K562 (cell line): ENCODE measurements at regions not wholly inside any gene's neighbourhood (a gene's known extent, or its start where the extent isn't known, plus 50 kb on each side); places are given as distances from the start of the nearest gene placed in this dataset.

Source experiments
- ATAC-seq: fragments of 200-7000 bp; cut with Tn5 transposase; 3 replicates; pipeline ENCODE4 v1.9.1; 2020; ENCODE audit warnings: moderate library complexity
- BruUV-seq: library from RNA; stranded (reverse); fragments of 400-500 nt; replicated peaks from 2 replicates; lab custom pipeline; 2021; lab: Mats Ljungman, UMichigan
- CTCF ChIA-PET: fragments of 300-600 bp; formaldehyde crosslinking; extraction: SDS; loops from one replicate; lab custom pipeline; 2021; ENCODE audit warnings: low intra/inter-chr PET ratio; lab: Yijun Ruan, JAX
- POLR2A ChIA-PET: fragments of 300-600, 350-650 bp; sonication (Branson Sonifier 250); formaldehyde crosslinking; extraction: SDS; loops from one replicate; lab custom pipeline; 2021; ENCODE audit warnings: antibody characterized with exemption, inconsistent platforms; lab: Yijun Ruan, JAX
- DNase-seq, 4 experiments: peaks; one replicate each; pipeline versions ENCODE4 v3.0.0 to v3.0.0-alpha.2; 2011 to 2018; ENCODE audit warnings: low spot score in 3 of 4, mixed read lengths in 3 of 4; ENCODE audit errors: extremely low read depth in 1 of 4
- FAIRE-seq: peaks from 2 replicates; lab custom pipeline; 2011; peaks lifted over from hg19 to GRCh38; lab: Jason Lieb, UNC
- H2AFZ ChIP-seq: 2 replicates; pipeline ENCODE4 v1.6.0; 2011; ENCODE audit warnings: low read depth, low read length, control low read depth, inconsistent platforms
- H3K27ac ChIP-seq: fragments of 200-600 bp; 3 replicates; pipeline ENCODE4 v1.8.0; 2011; ENCODE audit warnings: low read depth, mild to moderate bottlenecking, control low read depth, inconsistent platforms, low read length, moderate library complexity, mixed read lengths; ENCODE audit errors: extremely low read depth
- H3K27me3 ChIP-seq, 2 experiments: fragments of 300-600 bp in 1 of 2; 2 replicates in 1 of 2; 3 replicates in 1 of 2; pipeline versions ENCODE4 v1.6.0 to v1.8.0; 2011; ENCODE audit warnings: inconsistent platforms in 2 of 2, low read length in 2 of 2, mild to moderate bottlenecking in 1 of 2, mixed read lengths in 1 of 2, moderate library complexity in 1 of 2; ENCODE audit not compliant: control insufficient read depth in 2 of 2, insufficient read depth in 2 of 2
- H3K36me3 ChIP-seq: fragments of 300-600 bp; 3 replicates; pipeline ENCODE4 v1.8.0; 2011; ENCODE audit warnings: mild to moderate bottlenecking, low read length, inconsistent platforms; ENCODE audit not compliant: control insufficient read depth, insufficient read depth
- H3K4me1 ChIP-seq, 2 experiments: fragments of 200-600 bp in 1 of 2; replicated peaks in 1 of 2; 2 replicates in 1 of 2; 3 replicates in 1 of 2; pipeline versions ENCODE4 v1.5.1 to v1.8.0; 2011; ENCODE audit warnings: inconsistent platforms in 2 of 2, low read length in 2 of 2, mild to moderate bottlenecking in 1 of 2, mixed read lengths in 1 of 2, moderate library complexity in 1 of 2; ENCODE audit not compliant: control insufficient read depth in 2 of 2, insufficient read depth in 2 of 2
- H3K4me2 ChIP-seq: 2 replicates; pipeline ENCODE4 v1.6.1; 2011; ENCODE audit warnings: low read length, control low read depth, inconsistent platforms, mixed read lengths; ENCODE audit not compliant: insufficient read depth
- H3K4me3 ChIP-seq: fragments of 200-600 bp; sonication (generic), shearing (Covaris generic); 2 replicates; pipeline ENCODE4 v1.5.1; 2016; ENCODE audit warnings: control low read depth, inconsistent platforms
- H3K79me2 ChIP-seq: fragments of 200-600 bp; 3 replicates; pipeline ENCODE4 v1.8.0; 2011; ENCODE audit warnings: low read length, inconsistent platforms; ENCODE audit not compliant: control insufficient read depth, insufficient read depth
- H3K9ac ChIP-seq, 2 experiments: 2 replicates each; pipeline versions ENCODE4 v1.6.0 to v1.6.1; 2011; ENCODE audit warnings: low read depth in 2 of 2, low read length in 2 of 2, control low read depth in 1 of 2, inconsistent platforms in 1 of 2, mild to moderate bottlenecking in 1 of 2, mixed read lengths in 1 of 2; ENCODE audit not compliant: insufficient read depth in 1 of 2
- H3K9me1 ChIP-seq: one replicate; pipeline ENCODE4 v1.6.0; 2011; ENCODE audit warnings: inconsistent platforms, mild to moderate bottlenecking, low read length, moderate library complexity; ENCODE audit not compliant: control insufficient read depth, insufficient read depth
- H3K9me3 ChIP-seq: replicated peaks from 2 replicates; pipeline ENCODE4 v1.5.1; 2011; ENCODE audit warnings: low read depth, low read length, inconsistent platforms; ENCODE audit not compliant: control insufficient read depth, insufficient read depth
- H4K20me1 ChIP-seq: replicated peaks from 2 replicates; pipeline ENCODE4 v1.6.1; 2011; ENCODE audit warnings: low read length, inconsistent platforms, mixed read lengths; ENCODE audit not compliant: control insufficient read depth, insufficient read depth
- ARID1B ChIP-seq: fragments of 450-650 bp; IDR thresholded peaks from 2 replicates; pipeline ENCODE4 v1.6.1; 2016; ENCODE audit warnings: antibody characterized with exemption, mild to moderate bottlenecking, inconsistent platforms
- CXXC5 ChIP-seq: fragments of 250-450 bp; sonication (Bioruptor Pico); IDR thresholded peaks from 2 replicates; pipeline ENCODE4 v1.8.0; 2022; ENCODE audit warnings: inconsistent platforms, mild to moderate bottlenecking, moderate library complexity
- FUS ChIP-seq: fragments of 200-400 bp; formaldehyde crosslinking; optimal IDR thresholded peaks from 2 replicates; pipeline ENCODE3; 2017; ENCODE audit warnings: low read depth, low read length
- GABPB2 ChIP-seq: fragments of 250-450 bp; sonication (Bioruptor Pico); conservative IDR thresholded peaks from 2 replicates; pipeline ENCODE4 v1.5.1; 2021; ENCODE audit warnings: mild to moderate bottlenecking
- GTF2F1 ChIP-seq: IDR thresholded peaks from 2 replicates; pipeline ENCODE4 v1.6.1; 2011; ENCODE audit warnings: low read depth, low read length, improper control_type of control experiment
- HEY1 ChIP-seq: fragments of 250-450 bp; sonication (Bioruptor Pico); IDR thresholded peaks from 2 replicates; pipeline ENCODE4 v1.5.0; 2020; ENCODE audit warnings: mild to moderate bottlenecking, moderate library complexity, borderline replicate concordance
- JUND ChIP-seq, 2 experiments: IDR thresholded peaks; 2 replicates in 1 of 2; 3 replicates in 1 of 2; pipeline ENCODE4 v1.6.1; 2011; ENCODE audit warnings: borderline replicate concordance in 2 of 2, low read depth in 2 of 2, low read length in 2 of 2, improper control_type of control experiment in 1 of 2, missing biosample characterization in 1 of 2, missing genetic modification characterization in 1 of 2, missing genetic modification reagents in 1 of 2
- KDM4B ChIP-seq, 2 experiments: fragments of 450-650 bp in 1 of 2; sonication (generic) in 1 of 2; IDR thresholded peaks; 2 replicates each; pipeline ENCODE4 v1.6.1; 2016 to 2017; ENCODE audit warnings: borderline replicate concordance in 2 of 2, antibody characterized with exemption in 1 of 2, low read depth in 1 of 2, mild to moderate bottlenecking in 1 of 2
- RBM34 ChIP-seq: fragments of 200-400 bp; formaldehyde crosslinking; IDR thresholded peaks from 2 replicates; pipeline ENCODE4 v1.6.1; 2018; ENCODE audit warnings: low read length, borderline replicate concordance; ENCODE audit not compliant: insufficient read depth
- SP2 ChIP-seq: IDR thresholded peaks from 2 replicates; pipeline ENCODE4 v1.6.1; 2011; ENCODE audit warnings: mild to moderate bottlenecking, low read depth, low read length, moderate library complexity; ENCODE audit not compliant: poor library complexity, severe bottlenecking; ENCODE audit errors: extremely low read depth
- SRSF9 ChIP-seq: fragments of 200-400 bp; formaldehyde crosslinking; IDR thresholded peaks from 2 replicates; pipeline ENCODE4 v1.6.1; 2017; ENCODE audit warnings: low read depth, low read length, borderline replicate concordance
- ZBED1 ChIP-seq: IDR thresholded peaks from 2 replicates; pipeline ENCODE4 v1.6.1; 2014
- ZNF609 ChIP-seq: sonication (generic); formaldehyde crosslinking; IDR thresholded peaks from 2 replicates; pipeline ENCODE4 v1.8.1; 2023; ENCODE audit warnings: missing genetic modification reagents, mild to moderate bottlenecking, borderline replicate concordance
- ZNF696 ChIP-seq: fragments of 250-450 bp; sonication (Bioruptor Pico); conservative IDR thresholded peaks from 2 replicates; pipeline ENCODE4 v1.4.0; 2020; ENCODE audit warnings: mild to moderate bottlenecking, moderate library complexity
- ZNF77 ChIP-seq: fragments of 250-450 bp; sonication (Bioruptor Pico); IDR thresholded peaks from 2 replicates; pipeline ENCODE4 v1.5.0; 2020
- WGBS: fragments of 100-300 bp; shearing (Covaris generic); methylation state at CpG from one replicate; pipeline ENCODE4 v1.1.6; 2016; ENCODE audit warnings: low coverage, mixed read lengths; ENCODE audit not compliant: insufficient coverage; ENCODE audit errors: missing lambda C conversion rate; 5-methylcytosine and 5-hydroxymethylcytosine counted together
- in situ Hi-C: fragments of 300-500 bp; cut with MboI; formaldehyde crosslinking; loops from 4 replicates; pipeline ENCODE4 v1.15.0; 2018; ENCODE audit warnings: inconsistent platforms, mixed read lengths
- intact Hi-C: fragments of 100-400 bp; cut with micrococcal nuclease; formaldehyde crosslinking; loops from 2 replicates; pipeline ENCODE4 v1.14.2; 2022
- TF ChIP-seq, protein P1 (sequence below): sonication (generic); formaldehyde crosslinking; IDR thresholded peaks from 2 replicates; pipeline ENCODE4 v1.8.0; 2022; ENCODE audit warnings: missing genetic modification reagents, mild to moderate bottlenecking, moderate library complexity, borderline replicate concordance
- TF ChIP-seq, protein P2 (sequence below): fragments of 250-450 bp; sonication (Bioruptor Pico); IDR thresholded peaks from 2 replicates; pipeline ENCODE4 v1.4.0; 2020

GRCh38 chr5:108437425-108437824 lies 55.5 kb upstream of the FBXL17 start:
- no TSS peak for BruUV-seq
- no peak for DNase-seq
- WGBS = 10% methylated on average over 1 of the region's 1 CpG
- Histone ChIP-seq H3K4me1 (no peaks in the 10 kb centered on the region), H2AFZ (no peak overlapping the region), H3K27ac (no peak overlapping the region), H3K9ac (no peak overlapping the region), H4K20me1 (no peaks in the 10 kb centered on the region), H3K4me2 (no peak overlapping the region), H3K36me3 (no peaks in the 10 kb centered on the region), H3K9me1 (no peaks in the 10 kb centered on the region), H3K27me3 (no peaks in the 10 kb centered on the region), H3K79me2 (no peaks in the 10 kb centered on the region), H3K9me3 (no peaks in the 10 kb centered on the region), H3K4me3 (no peak overlapping the region)
- TF ChIP-seq FUS (no peak), KDM4B (IDR thresholded peaks at IDR 0.05; ENCODE audit: borderline replicate concordance in 2 of 2, low read depth in 1 of 2) (no peak), CXXC5 (CRISPR knock-in tag) (no peak), ARID1B (no peak), RBM34 (no peak), ZNF77 (CRISPR knock-in tag) (no peak), SP2 (no peak), SRSF9 (no peak), GTF2F1 (no peak), ZNF696 (CRISPR knock-in tag) (no peak), HEY1 (CRISPR knock-in tag) (no peak), JUND (IDR thresholded peaks at IDR 0.05; ENCODE audit: borderline replicate concordance, low read depth, low read length) (no peak), JUND (tag; IDR thresholded peaks at IDR 0.05; ENCODE audit: borderline replicate concordance, low read depth, low read length) (no peak), ZNF609 (no peak), ZBED1 (no peak), GABPB2 (CRISPR knock-in tag) (no peak)
- TF ChIP-seq, protein P1, sequence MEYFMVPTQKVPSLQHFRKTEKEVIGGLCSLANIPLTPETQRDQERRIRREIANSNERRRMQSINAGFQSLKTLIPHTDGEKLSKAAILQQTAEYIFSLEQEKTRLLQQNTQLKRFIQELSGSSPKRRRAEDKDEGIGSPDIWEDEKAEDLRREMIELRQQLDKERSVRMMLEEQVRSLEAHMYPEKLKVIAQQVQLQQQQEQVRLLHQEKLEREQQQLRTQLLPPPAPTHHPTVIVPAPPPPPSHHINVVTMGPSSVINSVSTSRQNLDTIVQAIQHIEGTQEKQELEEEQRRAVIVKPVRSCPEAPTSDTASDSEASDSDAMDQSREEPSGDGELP (CRISPR knock-in tag) = no peak
- TF ChIP-seq, protein P2, sequence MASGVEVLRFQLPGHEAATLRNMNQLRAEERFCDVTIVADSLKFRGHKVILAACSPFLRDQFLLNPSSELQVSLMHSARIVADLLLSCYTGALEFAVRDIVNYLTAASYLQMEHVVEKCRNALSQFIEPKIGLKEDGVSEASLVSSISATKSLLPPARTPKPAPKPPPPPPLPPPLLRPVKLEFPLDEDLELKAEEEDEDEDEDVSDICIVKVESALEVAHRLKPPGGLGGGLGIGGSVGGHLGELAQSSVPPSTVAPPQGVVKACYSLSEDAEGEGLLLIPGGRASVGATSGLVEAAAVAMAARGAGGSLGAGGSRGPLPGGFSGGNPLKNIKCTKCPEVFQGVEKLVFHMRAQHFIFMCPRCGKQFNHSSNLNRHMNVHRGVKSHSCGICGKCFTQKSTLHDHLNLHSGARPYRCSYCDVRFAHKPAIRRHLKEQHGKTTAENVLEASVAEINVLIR = no peak
- in situ Hi-C loops (no loop called here), intact Hi-C loops (no loop called here)
- ATAC-seq = no peak
- CTCF ChIA-PET = no interaction called here
- POLR2A ChIA-PET = interaction anchor here (1.2 kb wide), 1 partner anchor 19 kb away, joined by 3 read pairs; no protein-coding TSS in a partner anchor
- no peak for FAIRE-seq
